Testis (tissue), 2 donors: ENCODE measurements at regions not wholly inside any gene's neighbourhood (a gene's known extent, or its start where the extent isn't known, plus 50 kb on each side); places are given as distances from the start of the nearest gene placed in this dataset.

Experiments
- CTCF ChIP-seq, 3 experiments: fragments of 450-650 bp in 2 of 3; fragments of 200-600 bp in 1 of 3; sonication (generic) in 1 of 3; IDR thresholded peaks; one replicate each; pipeline ENCODE4 v1.5.1; 2016 to 2019; ENCODE audit warnings: antibody characterized with exemption in 3 of 3, mild to moderate bottlenecking in 2 of 3, moderate library complexity in 1 of 3
- POLR2A ChIP-seq: fragments of 450-650 bp; IDR thresholded peaks from one replicate; pipeline ENCODE4 v1.6.1; 2017; ENCODE audit warnings: antibody characterized with exemption, mild to moderate bottlenecking, moderate library complexity

- TF ChIP-seq CTCF (IDR thresholded peaks at IDR 0.05) (peak; percentile 77 to 96 (median 82)), POLR2A (no peak)
These were observed 56.7 kb upstream of the SLC28A3 start for GRCh38 chr9:84397151-84397728.
